ENCODE measurements at regions not wholly inside any gene's neighbourhood (a gene's known extent, or its start where the extent isn't known, plus 50 kb on each side); places are given as distances from the start of the nearest gene placed in this dataset.
A peak's percentile ranks its signal among the peaks of the same experiment; 100 is the strongest.

- Histone ChIP-seq H3K36me3 (ENCODE audit: control insufficient read depth in 4 of 4, insufficient read depth in 4 of 4, low read length in 4 of 4) (no peaks in the 10 kb centered on the region), H3K27ac (ENCODE audit: low read depth in 1 of 2, low read length in 1 of 2) (no peak overlapping the region), H3K9ac (ENCODE audit: insufficient read depth in 1 of 2, low read length in 2 of 2) (no peak overlapping the region), H3K4me3 (no peak overlapping the region), H3K4me1 (ENCODE audit: control insufficient read depth in 5 of 5, insufficient read depth in 5 of 5, low read length in 5 of 5) (peaks cover 0 to 20% (median 13%) of the 10 kb centered on the region in 5 donors), H3K9me3 (ENCODE audit: control insufficient read depth in 4 of 4, insufficient read depth in 3 of 4, low read length in 3 of 4) (no peaks in the 10 kb centered on the region), H3K27me3 (ENCODE audit: control insufficient read depth in 3 of 3, insufficient read depth in 3 of 3, low read length in 2 of 3) (no peaks in the 10 kb centered on the region)
- ATAC-seq (ENCODE audit: insufficient read depth, low FRiP score) = no peak
- DNase-seq = no peak
- no peak for TF ChIP-seq CTCF (IDR thresholded peaks at IDR 0.05; ENCODE audit: control extremely low read depth, extremely low read depth)
Measured at GRCh38 chr4:81666491-81666890, 194.8 kb upstream of the RASGEF1B start.

- no peaks in the 10 kb centered on the region for H3K27me3 ChIP-seq (ENCODE audit: control insufficient read depth in 3 of 3, insufficient read depth in 3 of 3, low read length in 2 of 3)
Measured at GRCh38 chr4:81665649-81666048, 193.9 kb upstream of the RASGEF1B start.

GRCh38 chr4:81665045-81665444 is 193.3 kb upstream of the RASGEF1B start:
- H3K27ac ChIP-seq (ENCODE audit: low read depth in 1 of 2, low read length in 1 of 2) = no peak overlapping the region
- TF ChIP-seq CTCF (IDR thresholded peaks at IDR 0.05; ENCODE audit: control extremely low read depth, extremely low read depth) = no peak
- H3K36me3 ChIP-seq (ENCODE audit: control insufficient read depth in 4 of 4, insufficient read depth in 4 of 4, low read length in 4 of 4) = no peaks in the 10 kb centered on the region
- DNase-seq = no peak
- peaks cover 0 to 20% (median 13%) of the 10 kb centered on the region in 5 donors for H3K4me1 ChIP-seq (ENCODE audit: control insufficient read depth in 5 of 5, insufficient read depth in 5 of 5, low read length in 5 of 5)
- no peak overlapping the region for H3K9ac ChIP-seq (ENCODE audit: insufficient read depth in 1 of 2, low read length in 2 of 2)
- ATAC-seq (ENCODE audit: insufficient read depth, low FRiP score) = no peak
- no peak overlapping the region for H3K4me3 ChIP-seq
- H3K9me3 ChIP-seq (ENCODE audit: control insufficient read depth in 4 of 4, insufficient read depth in 3 of 4, low read length in 3 of 4) = no peaks in the 10 kb centered on the region
- H3K27me3 ChIP-seq (ENCODE audit: control insufficient read depth in 3 of 3, insufficient read depth in 3 of 3, low read length in 2 of 3) = no peaks in the 10 kb centered on the region

More at GRCh38 chr4:81665649-81666048, 193.9 kb upstream of the RASGEF1B start:
- 96 to 100% methylated on average over 1 of the region's 1 CpG for WGBS, 2 donors
- no peak for TF ChIP-seq CTCF (IDR thresholded peaks at IDR 0.05; ENCODE audit: control extremely low read depth, extremely low read depth)
- DNase-seq (no peak), ATAC-seq (ENCODE audit: insufficient read depth, low FRiP score) (no peak)
- Histone ChIP-seq H3K4me3 (no peak overlapping the region), H3K9me3 (ENCODE audit: control insufficient read depth in 4 of 4, insufficient read depth in 3 of 4, low read length in 3 of 4) (no peaks in the 10 kb centered on the region), H3K4me1 (ENCODE audit: control insufficient read depth in 5 of 5, insufficient read depth in 5 of 5, low read length in 5 of 5) (peaks cover 0 to 20% (median 13%) of the 10 kb centered on the region in 5 donors), H3K36me3 (ENCODE audit: control insufficient read depth in 4 of 4, insufficient read depth in 4 of 4, low read length in 4 of 4) (no peaks in the 10 kb centered on the region), H3K9ac (ENCODE audit: insufficient read depth in 1 of 2, low read length in 2 of 2) (no peak overlapping the region), H3K27ac (ENCODE audit: low read depth in 1 of 2, low read length in 1 of 2) (no peak overlapping the region)

GRCh38 chr4:81664079-81664478 is 192.4 kb upstream of the RASGEF1B start:
- Histone ChIP-seq H3K4me1 (ENCODE audit: control insufficient read depth in 5 of 5, insufficient read depth in 5 of 5, low read length in 5 of 5) (peaks cover 0 to 20% (median 13%) of the 10 kb centered on the region in 5 donors), H3K27ac (ENCODE audit: low read depth in 1 of 2, low read length in 1 of 2) (no peak overlapping the region), H3K27me3 (ENCODE audit: control insufficient read depth in 3 of 3, insufficient read depth in 3 of 3, low read length in 2 of 3) (no peaks in the 10 kb centered on the region), H3K9ac (ENCODE audit: insufficient read depth in 1 of 2, low read length in 2 of 2) (peak overlapping the region in 1 of 2 donors; percentile 24), H3K36me3 (ENCODE audit: control insufficient read depth in 4 of 4, insufficient read depth in 4 of 4, low read length in 4 of 4) (no peaks in the 10 kb centered on the region), H3K9me3 (ENCODE audit: control insufficient read depth in 4 of 4, insufficient read depth in 3 of 4, low read length in 3 of 4) (no peaks in the 10 kb centered on the region), H3K4me3 (no peak overlapping the region)
- no peak for ATAC-seq (ENCODE audit: insufficient read depth, low FRiP score)
- no peak for TF ChIP-seq CTCF (IDR thresholded peaks at IDR 0.05; ENCODE audit: control extremely low read depth, extremely low read depth)
- 61 to 80% methylated on average over 4 of the region's 4 CpGs for WGBS, 2 donors
- peak; percentile 34 to 75 (median 56) for DNase-seq
